ENCODE measurements at regions not wholly inside any gene's neighbourhood (a gene's known extent, or its start where the extent isn't known, plus 50 kb on each side); places are given as distances from the start of the nearest gene placed in this dataset.

DNA sequence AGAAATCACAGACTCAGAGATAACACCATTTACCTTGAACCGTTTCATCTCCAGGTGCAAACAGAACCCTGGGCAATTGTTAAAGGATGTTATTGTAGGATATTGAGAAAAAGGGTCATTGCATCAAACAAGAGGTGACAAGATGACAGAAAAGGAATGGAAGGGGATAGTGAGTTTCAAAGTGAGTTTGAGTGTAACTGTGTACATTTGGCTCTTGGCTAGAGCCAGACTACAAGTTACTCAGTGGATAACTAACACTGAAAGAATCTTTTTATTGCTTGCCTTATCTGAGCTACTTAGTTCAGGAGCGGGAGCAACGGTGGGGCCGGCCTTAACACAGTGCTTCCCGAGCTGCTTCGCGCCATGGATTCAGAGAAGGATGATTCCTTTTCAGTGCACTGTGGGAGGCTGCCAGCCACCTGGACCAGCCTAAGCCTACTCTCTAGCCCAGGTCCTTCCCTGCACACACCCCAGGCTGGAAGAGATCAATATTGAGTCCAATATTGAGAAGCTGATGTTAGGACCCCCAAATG is 193.4 kb downstream of the ATPSCKMT start:
- peaks cover 12% of the 10 kb centered on the region for H3K4me1 Mint-ChIP-seq
- no peak overlapping the region for H3K27ac Mint-ChIP-seq
- H3K4me3 Mint-ChIP-seq: no peak overlapping the region
- DNase-seq (ENCODE audit: low spot score in 2 of 2, unreplicated experiment in 2 of 2): no peak
- TF ChIP-seq, protein P1, sequence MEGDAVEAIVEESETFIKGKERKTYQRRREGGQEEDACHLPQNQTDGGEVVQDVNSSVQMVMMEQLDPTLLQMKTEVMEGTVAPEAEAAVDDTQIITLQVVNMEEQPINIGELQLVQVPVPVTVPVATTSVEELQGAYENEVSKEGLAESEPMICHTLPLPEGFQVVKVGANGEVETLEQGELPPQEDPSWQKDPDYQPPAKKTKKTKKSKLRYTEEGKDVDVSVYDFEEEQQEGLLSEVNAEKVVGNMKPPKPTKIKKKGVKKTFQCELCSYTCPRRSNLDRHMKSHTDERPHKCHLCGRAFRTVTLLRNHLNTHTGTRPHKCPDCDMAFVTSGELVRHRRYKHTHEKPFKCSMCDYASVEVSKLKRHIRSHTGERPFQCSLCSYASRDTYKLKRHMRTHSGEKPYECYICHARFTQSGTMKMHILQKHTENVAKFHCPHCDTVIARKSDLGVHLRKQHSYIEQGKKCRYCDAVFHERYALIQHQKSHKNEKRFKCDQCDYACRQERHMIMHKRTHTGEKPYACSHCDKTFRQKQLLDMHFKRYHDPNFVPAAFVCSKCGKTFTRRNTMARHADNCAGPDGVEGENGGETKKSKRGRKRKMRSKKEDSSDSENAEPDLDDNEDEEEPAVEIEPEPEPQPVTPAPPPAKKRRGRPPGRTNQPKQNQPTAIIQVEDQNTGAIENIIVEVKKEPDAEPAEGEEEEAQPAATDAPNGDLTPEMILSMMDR (IDR thresholded peaks at IDR 0.05; ENCODE audit: unreplicated experiment): no peak
- H3K36me3 Mint-ChIP-seq: peaks cover 6% of the 10 kb centered on the region
- H3K27me3 Mint-ChIP-seq (ENCODE audit: low read depth): peaks cover 1% of the 10 kb centered on the region
- H3K9me3 Mint-ChIP-seq: peaks cover 16% of the 10 kb centered on the region

DNA sequence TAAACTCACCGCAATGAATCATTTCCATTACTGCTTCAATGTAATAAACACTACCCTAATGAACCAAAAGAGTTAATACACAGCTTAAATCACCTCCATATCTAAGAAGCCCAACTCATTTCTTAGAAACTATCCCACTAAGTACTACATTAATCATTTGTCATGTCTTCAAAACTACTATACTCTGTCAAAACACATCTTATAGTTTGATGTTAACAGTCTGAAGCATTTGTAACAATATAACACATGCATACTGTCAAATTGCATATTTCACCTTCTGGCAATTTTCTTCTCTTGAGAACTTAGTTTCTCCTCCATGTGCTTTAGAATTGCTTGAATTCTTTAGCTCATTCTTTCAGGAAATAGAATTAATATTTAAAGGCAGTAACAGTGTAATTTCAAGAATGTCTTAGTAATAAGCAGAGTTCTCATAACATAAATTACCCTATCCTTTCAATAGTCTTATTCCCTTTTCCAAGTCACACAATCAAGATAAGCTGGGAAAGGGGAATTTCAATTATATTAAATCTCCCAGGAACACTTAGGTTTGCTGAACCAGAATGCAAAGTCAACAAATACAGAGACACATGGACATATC is 199.7 kb downstream of the ATPSCKMT start:
- Mint-ChIP-seq H3K4me1 (peaks cover 9% of the 10 kb centered on the region), H3K4me3 (no peak overlapping the region), H3K27me3 (ENCODE audit: low read depth) (no peaks in the 10 kb centered on the region), H3K9me3 (peaks cover 35% of the 10 kb centered on the region), H3K27ac (no peak overlapping the region), H3K36me3 (peaks cover 10% of the 10 kb centered on the region)
- no peak for DNase-seq (ENCODE audit: low spot score in 2 of 2, unreplicated experiment in 2 of 2)
- TF ChIP-seq, protein P1 (IDR thresholded peaks at IDR 0.05; ENCODE audit: unreplicated experiment): no peak

DNA sequence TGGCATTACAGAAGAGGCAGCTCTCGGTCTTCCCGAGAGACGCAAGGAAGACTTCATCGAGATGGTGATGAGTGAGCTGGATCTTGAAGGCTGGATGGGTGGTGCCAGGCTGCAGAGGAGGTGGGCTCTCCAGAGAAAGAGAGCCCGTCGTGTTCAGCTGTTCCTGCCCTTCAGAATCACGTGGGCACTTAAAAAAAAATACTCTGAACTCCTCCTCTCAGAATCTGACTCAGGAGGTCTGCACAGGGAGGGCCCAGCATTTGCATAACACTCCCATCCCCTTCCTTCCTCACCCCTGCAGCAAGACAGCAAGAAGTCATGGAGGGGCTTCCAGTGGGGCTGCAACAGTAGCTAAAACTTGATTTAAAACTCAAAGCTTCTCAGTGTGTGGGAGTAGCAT is 203.0 kb downstream of the ATPSCKMT start:
- Mint-ChIP-seq H3K27me3 (ENCODE audit: low read depth) (no peaks in the 10 kb centered on the region), H3K36me3 (peaks cover 5% of the 10 kb centered on the region), H3K27ac (no peak overlapping the region), H3K4me3 (no peak overlapping the region), H3K9me3 (peaks cover 21% of the 10 kb centered on the region), H3K4me1 (peaks cover 9% of the 10 kb centered on the region)
- DNase-seq (ENCODE audit: low spot score in 2 of 2, unreplicated experiment in 2 of 2): no peak
- TF ChIP-seq, protein P1 (IDR thresholded peaks at IDR 0.05; ENCODE audit: unreplicated experiment): no peak

DNA sequence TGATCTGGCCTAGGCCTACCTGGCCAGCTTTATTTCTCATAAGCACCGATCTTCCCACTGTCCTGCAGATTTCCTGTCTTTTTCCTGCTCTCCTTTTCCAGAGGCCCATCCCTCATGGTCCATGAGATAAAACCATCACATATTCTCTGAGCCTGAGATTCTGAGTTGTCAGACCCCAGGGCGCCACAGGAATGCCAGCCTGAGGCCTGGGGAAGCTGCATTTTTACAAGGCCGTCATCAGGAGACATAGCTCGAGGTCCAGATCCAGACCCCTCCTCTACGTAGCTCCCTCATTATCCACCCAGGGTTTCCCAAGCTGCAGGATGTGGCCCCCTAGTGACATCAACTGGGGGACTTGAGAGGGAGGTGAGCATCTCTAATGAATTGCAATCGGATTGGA is 204.3 kb downstream of the ATPSCKMT start:
- Mint-ChIP-seq H3K4me3 (no peak overlapping the region), H3K36me3 (no peaks in the 10 kb centered on the region), H3K27ac (no peak overlapping the region), H3K9me3 (peaks cover 10% of the 10 kb centered on the region), H3K27me3 (ENCODE audit: low read depth) (no peaks in the 10 kb centered on the region), H3K4me1 (peaks cover 7% of the 10 kb centered on the region)
- TF ChIP-seq, protein P1 (IDR thresholded peaks at IDR 0.05; ENCODE audit: unreplicated experiment): no peak
- DNase-seq (ENCODE audit: low spot score in 2 of 2, unreplicated experiment in 2 of 2): no peak

DNA sequence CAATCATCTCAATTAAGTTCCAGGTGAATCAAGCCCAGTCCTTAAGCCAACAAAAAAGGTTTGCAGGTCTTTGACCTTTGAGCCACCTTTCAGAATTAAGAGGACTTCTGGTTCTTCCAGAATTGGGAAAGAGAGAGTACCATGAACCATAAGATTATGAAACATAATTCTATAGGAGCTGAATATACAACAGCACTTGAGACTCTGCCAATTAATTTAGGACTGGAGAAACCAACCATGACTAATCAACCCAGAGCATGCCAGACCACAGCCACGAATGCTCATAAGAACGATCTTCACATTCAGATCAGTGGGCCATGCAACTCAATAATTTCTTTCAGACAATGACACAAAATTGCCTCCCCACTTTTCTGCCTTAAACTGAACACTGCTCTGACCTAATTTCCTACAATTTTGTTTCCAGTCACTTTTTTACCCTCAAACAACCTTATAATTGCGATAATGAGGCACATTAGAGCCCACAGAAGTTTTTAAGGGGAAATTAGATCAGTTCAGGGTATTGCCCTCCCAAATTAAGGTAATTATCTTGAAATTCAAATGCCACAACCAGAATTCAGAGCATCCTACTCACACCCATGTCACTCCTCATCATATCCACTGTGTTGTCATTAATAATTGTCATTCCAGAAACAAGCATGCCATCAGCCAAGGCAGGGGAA is 213.4 kb downstream of the ATPSCKMT start:
- Mint-ChIP-seq H3K4me3 (no peak overlapping the region), H3K9me3 (peaks cover 3% of the 10 kb centered on the region), H3K36me3 (no peaks in the 10 kb centered on the region), H3K27ac (no peak overlapping the region), H3K4me1 (peaks cover 2% of the 10 kb centered on the region), H3K27me3 (ENCODE audit: low read depth) (no peaks in the 10 kb centered on the region)
- TF ChIP-seq, protein P1 (IDR thresholded peaks at IDR 0.05; ENCODE audit: unreplicated experiment): no peak
- DNase-seq (ENCODE audit: low spot score in 2 of 2, unreplicated experiment in 2 of 2): no peak

All from mesothelial cell of epicardium (in vitro differentiated cells).